ENCODE measurements at regions not wholly inside any gene's neighbourhood (a gene's known extent, or its start where the extent isn't known, plus 50 kb on each side); places are given as distances from the start of the nearest gene placed in this dataset.

DNA sequence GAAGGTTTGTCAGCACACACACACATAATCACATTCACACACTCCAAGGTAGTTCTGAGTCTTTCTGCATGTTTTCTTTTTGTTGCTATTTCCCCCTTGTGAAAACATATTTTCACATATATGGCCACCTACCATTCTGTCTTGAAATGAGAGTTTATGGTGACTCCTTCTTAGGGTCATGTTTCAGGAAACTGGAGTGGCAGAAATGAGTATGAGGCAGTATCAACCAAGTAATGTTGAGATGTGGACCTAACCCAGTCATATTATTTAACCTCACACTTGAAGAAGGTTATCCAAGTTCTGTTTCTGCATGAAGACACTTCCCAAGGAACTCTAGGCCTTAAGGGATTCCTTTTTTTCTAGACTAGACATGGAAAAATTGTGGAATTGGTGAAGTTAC lies 481.4 kb downstream of the ETS1 start:
- no peaks in the 10 kb centered on the region for H3K4me1 ChIP-seq (ENCODE audit: control insufficient read depth in 1 of 2, insufficient read depth in 2 of 2, low read length in 2 of 2)
- no peak for DNase-seq
- H3K27me3 ChIP-seq (ENCODE audit: control insufficient read depth in 1 of 2, insufficient read depth in 2 of 2, low read length in 1 of 2): peaks cover 0 to 4% of the 10 kb centered on the region in 2 donors
- no peak overlapping the region for H3K4me3 ChIP-seq (ENCODE audit: low read length in 2 of 2)
- H3K36me3 ChIP-seq (ENCODE audit: control insufficient read depth in 1 of 2, insufficient read depth in 2 of 2, low read length in 1 of 2): no peaks in the 10 kb centered on the region
- no peaks in the 10 kb centered on the region for H3K9me3 ChIP-seq (ENCODE audit: control insufficient read depth, low read length)
- ATAC-seq (ENCODE audit: low FRiP score): no peak
- no peak overlapping the region for H3K27ac ChIP-seq (ENCODE audit: low read depth in 1 of 2, low read length in 2 of 2)
- intact Hi-C loops (cut with DNase I): no loop called here

GRCh38 chr11:128105511-128105910 lies 481.8 kb downstream of the ETS1 start:
- intact Hi-C loops (cut with DNase I): no loop called here

GRCh38 chr11:128103278-128103873 lies 484.0 kb downstream of the ETS1 start:
- H3K27me3 ChIP-seq (ENCODE audit: control insufficient read depth in 1 of 2, insufficient read depth in 2 of 2, low read length in 1 of 2): peaks cover 0 to 4% of the 10 kb centered on the region in 2 donors

More at GRCh38 chr11:128105511-128105910, 481.8 kb downstream of the ETS1 start:
- Histone ChIP-seq H3K27me3 (ENCODE audit: control insufficient read depth in 1 of 2, insufficient read depth in 2 of 2, low read length in 1 of 2) (peaks cover 0 to 4% of the 10 kb centered on the region in 2 donors), H3K36me3 (ENCODE audit: control insufficient read depth in 1 of 2, insufficient read depth in 2 of 2, low read length in 1 of 2) (no peaks in the 10 kb centered on the region), H3K27ac (ENCODE audit: low read depth in 1 of 2, low read length in 2 of 2) (no peak overlapping the region), H3K4me3 (ENCODE audit: low read length in 2 of 2) (no peak overlapping the region), H3K9me3 (ENCODE audit: control insufficient read depth, low read length) (no peaks in the 10 kb centered on the region), H3K4me1 (ENCODE audit: control insufficient read depth in 1 of 2, insufficient read depth in 2 of 2, low read length in 2 of 2) (no peaks in the 10 kb centered on the region)
- ATAC-seq (ENCODE audit: low FRiP score) (no peak), DNase-seq (no peak)

DNA sequence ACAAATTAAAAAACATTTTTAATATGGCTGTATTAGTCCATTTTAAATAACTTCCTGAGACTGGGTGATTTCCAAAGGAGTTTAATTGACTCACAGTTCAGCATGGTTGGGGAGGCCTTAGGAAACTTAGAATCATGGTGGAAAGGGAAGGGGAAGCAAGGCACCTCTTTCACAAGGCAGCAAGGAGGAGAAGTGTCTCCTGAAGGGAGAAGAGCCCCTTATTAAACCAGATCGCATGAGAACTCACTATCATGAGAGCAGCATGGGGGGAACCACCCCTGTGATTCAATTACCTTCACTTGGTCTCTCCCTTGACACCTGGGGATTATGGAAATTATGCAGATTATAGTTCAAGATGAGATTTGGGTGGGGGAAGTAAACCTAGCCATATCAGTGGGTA lies 488.6 kb downstream of the ETS1 start:
- DNase-seq: no peak
- ATAC-seq (ENCODE audit: low FRiP score): no peak
- no peak overlapping the region for H3K4me3 ChIP-seq (ENCODE audit: low read length in 2 of 2)
- no peaks in the 10 kb centered on the region for H3K4me1 ChIP-seq (ENCODE audit: control insufficient read depth in 1 of 2, insufficient read depth in 2 of 2, low read length in 2 of 2)
- no peaks in the 10 kb centered on the region for H3K36me3 ChIP-seq (ENCODE audit: control insufficient read depth in 1 of 2, insufficient read depth in 2 of 2, low read length in 1 of 2)
- 86 to 87% methylated on average over 1 of the region's 1 CpG for WGBS, 2 donors
- no peaks in the 10 kb centered on the region for H3K9me3 ChIP-seq (ENCODE audit: control insufficient read depth, low read length)
- no peak overlapping the region for H3K27ac ChIP-seq (ENCODE audit: low read depth in 1 of 2, low read length in 2 of 2)
- H3K27me3 ChIP-seq (ENCODE audit: control insufficient read depth in 1 of 2, insufficient read depth in 2 of 2, low read length in 1 of 2): peaks cover 0 to 4% of the 10 kb centered on the region in 2 donors
- intact Hi-C loops (cut with DNase I): no loop called here

More at GRCh38 chr11:128103278-128103873, 484.0 kb downstream of the ETS1 start:
- intact Hi-C loops (cut with DNase I): no loop called here
- Histone ChIP-seq H3K4me1 (ENCODE audit: control insufficient read depth in 1 of 2, insufficient read depth in 2 of 2, low read length in 2 of 2) (no peaks in the 10 kb centered on the region), H3K27ac (ENCODE audit: low read depth in 1 of 2, low read length in 2 of 2) (no peak overlapping the region), H3K36me3 (ENCODE audit: control insufficient read depth in 1 of 2, insufficient read depth in 2 of 2, low read length in 1 of 2) (no peaks in the 10 kb centered on the region), H3K4me3 (ENCODE audit: low read length in 2 of 2) (no peak overlapping the region), H3K9me3 (ENCODE audit: control insufficient read depth, low read length) (no peaks in the 10 kb centered on the region)
- WGBS, 2 donors: 96 to 98% methylated on average over 4 of the region's 4 CpGs
- DNase-seq (no peak), ATAC-seq (ENCODE audit: low FRiP score) (no peak)

DNA sequence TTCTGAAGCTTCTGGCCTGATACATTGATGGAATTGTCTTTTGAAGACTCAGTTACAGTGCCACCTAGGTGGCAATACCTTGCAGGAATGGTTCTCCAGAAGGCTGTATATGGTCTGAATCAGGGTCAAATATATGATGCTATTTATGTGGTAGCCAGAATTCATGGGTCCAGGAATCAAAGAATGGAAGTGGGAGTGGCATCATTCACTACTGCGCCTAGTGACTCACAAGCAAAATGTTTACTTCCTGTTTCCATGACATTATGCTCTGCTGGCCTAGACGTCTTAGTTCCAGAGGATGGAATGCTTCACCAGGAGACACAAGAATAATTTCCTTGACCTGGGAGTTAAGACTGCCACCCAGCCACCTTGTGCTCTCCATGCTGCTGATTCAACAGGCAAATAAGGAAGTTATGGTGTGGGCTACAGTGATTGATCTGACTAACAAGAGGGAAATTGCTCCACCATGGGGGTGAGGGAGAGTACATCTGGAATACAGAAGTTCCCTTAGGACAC lies 491.8 kb downstream of the ETS1 start:
- WGBS, 2 donors: 22 to 26% methylated on average over 2 of the region's 2 CpGs
- H3K36me3 ChIP-seq (ENCODE audit: control insufficient read depth in 1 of 2, insufficient read depth in 2 of 2, low read length in 1 of 2): no peaks in the 10 kb centered on the region
- intact Hi-C loops (cut with DNase I): no loop called here
- peak; percentile 44 for ATAC-seq (ENCODE audit: low FRiP score)
- H3K9me3 ChIP-seq (ENCODE audit: control insufficient read depth, low read length): no peaks in the 10 kb centered on the region
- H3K4me1 ChIP-seq (ENCODE audit: control insufficient read depth in 1 of 2, insufficient read depth in 2 of 2, low read length in 2 of 2): no peaks in the 10 kb centered on the region
- DNase-seq: no peak
- no peaks in the 10 kb centered on the region for H3K27me3 ChIP-seq (ENCODE audit: control insufficient read depth in 1 of 2, insufficient read depth in 2 of 2, low read length in 1 of 2)
- H3K27ac ChIP-seq (ENCODE audit: low read depth in 1 of 2, low read length in 2 of 2): peak overlapping the region in 1 of 2 donors; percentile 33
- H3K4me3 ChIP-seq (ENCODE audit: low read length in 2 of 2): no peak overlapping the region

DNA sequence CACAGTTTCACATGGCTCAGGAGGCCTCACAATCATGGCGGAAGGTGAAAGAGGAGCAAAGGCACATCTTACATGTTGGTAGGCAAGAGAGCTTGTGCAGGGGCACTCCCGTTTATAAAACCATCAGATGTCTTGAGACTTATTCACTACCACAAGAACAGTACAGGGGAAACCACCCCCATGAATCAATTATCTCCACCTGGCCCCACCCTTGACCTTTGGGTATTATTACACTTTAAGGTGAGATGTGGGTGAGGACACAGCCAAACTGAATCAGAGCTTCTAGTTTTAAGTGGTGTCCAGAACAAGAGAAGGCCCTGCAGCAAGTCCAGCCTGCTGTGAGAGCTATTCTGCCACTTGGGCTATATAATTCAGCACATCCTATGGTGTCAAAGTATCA lies 493.7 kb downstream of the ETS1 start:
- no peak for DNase-seq
- intact Hi-C loops (cut with DNase I): no loop called here

DNA sequence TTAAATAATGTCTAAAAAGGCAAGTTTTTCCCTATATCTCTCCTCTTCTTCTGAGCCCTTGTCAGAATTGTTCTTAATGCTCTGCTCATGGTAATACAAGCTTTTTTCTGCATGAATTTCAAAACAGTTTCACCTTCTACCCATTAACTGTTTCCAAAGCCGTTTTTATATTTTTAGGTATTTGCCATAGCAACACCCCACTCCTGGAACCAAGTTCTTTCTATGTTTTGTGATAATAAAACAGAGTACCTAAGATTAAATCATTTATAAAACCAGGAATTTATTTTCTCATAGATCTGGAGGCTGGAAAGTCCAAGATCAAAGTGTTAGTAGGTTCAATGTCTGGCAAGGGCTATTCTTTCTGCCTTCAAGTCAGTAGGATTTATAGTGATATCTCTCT lies 497.4 kb downstream of the ETS1 start:
- Histone ChIP-seq H3K4me3 (ENCODE audit: low read length in 2 of 2) (no peak overlapping the region), H3K27me3 (ENCODE audit: control insufficient read depth in 1 of 2, insufficient read depth in 2 of 2, low read length in 1 of 2) (no peaks in the 10 kb centered on the region), H3K27ac (ENCODE audit: low read depth in 1 of 2, low read length in 2 of 2) (no peak overlapping the region), H3K4me1 (ENCODE audit: control insufficient read depth in 1 of 2, insufficient read depth in 2 of 2, low read length in 2 of 2) (no peaks in the 10 kb centered on the region), H3K9me3 (ENCODE audit: control insufficient read depth, low read length) (peaks cover 2% of the 10 kb centered on the region), H3K36me3 (ENCODE audit: control insufficient read depth in 1 of 2, insufficient read depth in 2 of 2, low read length in 1 of 2) (peaks cover 0 to 2% of the 10 kb centered on the region in 2 donors)
- no peak for ATAC-seq (ENCODE audit: low FRiP score)
- WGBS, 2 donors: 90 to 95% methylated on average over 1 of the region's 1 CpG
- DNase-seq: no peak
- intact Hi-C loops (cut with DNase I): no loop called here

More for the DNA sequence above, 493.7 kb downstream of the ETS1 start:
- no peaks in the 10 kb centered on the region for H3K27me3 ChIP-seq (ENCODE audit: control insufficient read depth in 1 of 2, insufficient read depth in 2 of 2, low read length in 1 of 2)
- 95 to 97% methylated on average over 2 of the region's 2 CpGs for WGBS, 2 donors
- peaks cover 0 to 2% of the 10 kb centered on the region in 2 donors for H3K36me3 ChIP-seq (ENCODE audit: control insufficient read depth in 1 of 2, insufficient read depth in 2 of 2, low read length in 1 of 2)
- H3K4me3 ChIP-seq (ENCODE audit: low read length in 2 of 2): no peak overlapping the region
- H3K27ac ChIP-seq (ENCODE audit: low read depth in 1 of 2, low read length in 2 of 2): no peak overlapping the region
- H3K9me3 ChIP-seq (ENCODE audit: control insufficient read depth, low read length): no peaks in the 10 kb centered on the region
- ATAC-seq (ENCODE audit: low FRiP score): no peak
- H3K4me1 ChIP-seq (ENCODE audit: control insufficient read depth in 1 of 2, insufficient read depth in 2 of 2, low read length in 2 of 2): no peaks in the 10 kb centered on the region

GRCh38 chr11:128086794-128087193 lies 500.6 kb downstream of the ETS1 start:
- no peak overlapping the region for H3K4me3 ChIP-seq (ENCODE audit: low read length in 2 of 2)
- ATAC-seq (ENCODE audit: low FRiP score) (no peak), DNase-seq (no peak)
- no peaks in the 10 kb centered on the region for H3K27me3 ChIP-seq (ENCODE audit: control insufficient read depth in 1 of 2, insufficient read depth in 2 of 2, low read length in 1 of 2)
- no peaks in the 10 kb centered on the region for H3K4me1 ChIP-seq (ENCODE audit: control insufficient read depth in 1 of 2, insufficient read depth in 2 of 2, low read length in 2 of 2)
- intact Hi-C loops (cut with DNase I): no loop called here
- no peak overlapping the region for H3K27ac ChIP-seq (ENCODE audit: low read depth in 1 of 2, low read length in 2 of 2)
- H3K9me3 ChIP-seq (ENCODE audit: control insufficient read depth, low read length): peaks cover 2% of the 10 kb centered on the region
- H3K36me3 ChIP-seq (ENCODE audit: control insufficient read depth in 1 of 2, insufficient read depth in 2 of 2, low read length in 1 of 2): peaks cover 0 to 2% of the 10 kb centered on the region in 2 donors
- WGBS, 2 donors: 93 to 96% methylated on average over 2 of the region's 2 CpGs

DNA sequence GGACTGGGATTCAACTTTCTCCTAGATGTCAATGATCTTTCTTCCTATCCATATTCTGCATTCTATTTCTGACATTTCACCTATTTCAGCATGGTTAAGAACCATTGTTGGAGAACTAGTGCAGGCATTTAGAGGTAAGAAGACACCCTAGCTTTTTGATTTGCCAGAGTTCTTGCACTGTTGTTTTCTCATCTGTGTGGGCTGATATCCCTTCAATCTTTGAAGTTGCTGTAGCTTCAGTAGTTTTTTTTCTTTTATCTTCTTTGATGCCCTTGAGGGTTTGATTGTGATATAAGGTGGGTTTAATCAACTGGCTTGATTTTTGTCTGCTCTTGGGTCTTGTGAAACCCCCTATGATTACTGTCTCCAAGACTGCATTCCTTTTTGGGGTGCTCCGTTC lies 502.1 kb downstream of the ETS1 start:
- Histone ChIP-seq H3K9me3 (ENCODE audit: control insufficient read depth, low read length) (peaks cover 2% of the 10 kb centered on the region), H3K36me3 (ENCODE audit: control insufficient read depth in 1 of 2, insufficient read depth in 2 of 2, low read length in 1 of 2) (peaks cover 0 to 2% of the 10 kb centered on the region in 2 donors), H3K27me3 (ENCODE audit: control insufficient read depth in 1 of 2, insufficient read depth in 2 of 2, low read length in 1 of 2) (no peaks in the 10 kb centered on the region), H3K27ac (ENCODE audit: low read depth in 1 of 2, low read length in 2 of 2) (no peak overlapping the region), H3K4me3 (ENCODE audit: low read length in 2 of 2) (no peak overlapping the region), H3K4me1 (ENCODE audit: control insufficient read depth in 1 of 2, insufficient read depth in 2 of 2, low read length in 2 of 2) (no peaks in the 10 kb centered on the region)
- no peak for ATAC-seq (ENCODE audit: low FRiP score)
- DNase-seq: no peak
- intact Hi-C loops (cut with DNase I): no loop called here
- 0% methylated on average over 1 of the region's 1 CpG for WGBS, 2 donors
